Muscle layer of colon (tissue), 2 donors: ENCODE measurements at regions not wholly inside any gene's neighbourhood (a gene's known extent, or its start where the extent isn't known, plus 50 kb on each side); places are given as distances from the start of the nearest gene placed in this dataset.
"Not testable (repeated sequence)": the region's sequence is repeated elsewhere in the genome, so short reads cannot be mapped to it uniquely, and the experiment has no call there.

ENCODE experiments used
- H3K27ac ChIP-seq: one replicate; pipeline ENCODE4 v1.7.0; 2013; ENCODE audit warnings: low read depth, mild to moderate bottlenecking, low read length, moderate library complexity
- H3K27me3 ChIP-seq, 2 donors: one replicate each; pipeline ENCODE4 v1.7.0; 2013; ENCODE audit warnings: low read length in 2 of 2, mild to moderate bottlenecking in 2 of 2; ENCODE audit not compliant: insufficient read depth in 2 of 2, control insufficient read depth in 1 of 2
- H3K36me3 ChIP-seq: one replicate; pipeline ENCODE4 v1.7.0; 2013; ENCODE audit warnings: mild to moderate bottlenecking, low read length; ENCODE audit not compliant: insufficient read depth
- H3K4me1 ChIP-seq: one replicate; pipeline ENCODE4 v1.7.0; 2013; ENCODE audit warnings: mild to moderate bottlenecking, low read length; ENCODE audit not compliant: insufficient read depth
- H3K4me3 ChIP-seq, 2 donors: one replicate each; pipeline ENCODE4 v1.7.0; 2013; ENCODE audit warnings: low read length in 2 of 2, low read depth in 1 of 2, mild to moderate bottlenecking in 1 of 2, moderate library complexity in 1 of 2
- H3K9ac ChIP-seq: one replicate; pipeline ENCODE4 v1.7.0; 2013; ENCODE audit warnings: low read length
- H3K9me3 ChIP-seq: one replicate; pipeline ENCODE4 v1.7.0; 2013; ENCODE audit warnings: mild to moderate bottlenecking, low read length
- donor health status: abdominal sarcoma.
- donor health status: Adenocarcinoma of cecum.

GRCh38 chrX:41026702-41027078, 58.6 kb upstream of the USP9X start:
- peaks cover 3 to 16% of the 10 kb centered on the region in 2 donors for H3K27me3 ChIP-seq
- H3K36me3 ChIP-seq: no peaks in the 10 kb centered on the region
- H3K27ac ChIP-seq: no peak overlapping the region

GRCh38 chrX:41029332-41029731, 55.9 kb upstream of the USP9X start:
- Histone ChIP-seq H3K4me3 (no peak overlapping the region), H3K9ac (no peak overlapping the region), H3K27ac (no peak overlapping the region), H3K4me1 (no peaks in the 10 kb centered on the region), H3K27me3 (peaks cover 3 to 16% of the 10 kb centered on the region in 2 donors), H3K9me3 (no peaks in the 10 kb centered on the region), H3K36me3 (no peaks in the 10 kb centered on the region)

More at GRCh38 chrX:41026702-41027078, 58.6 kb upstream of the USP9X start:
- Histone ChIP-seq H3K9ac (no peak overlapping the region), H3K4me3 (no peak overlapping the region), H3K9me3 (no peaks in the 10 kb centered on the region), H3K4me1 (no peaks in the 10 kb centered on the region)

GRCh38 chrX:41031256-41031967, 53.8 kb upstream of the USP9X start:
- H3K36me3 ChIP-seq: no peaks in the 10 kb centered on the region
- peaks cover 3 to 10% of the 10 kb centered on the region in 2 donors for H3K27me3 ChIP-seq
- no peak overlapping the region for H3K9ac ChIP-seq
- no peak overlapping the region for H3K4me3 ChIP-seq
- H3K27ac ChIP-seq: no peak overlapping the region
- H3K9me3 ChIP-seq: no peaks in the 10 kb centered on the region
- no peaks in the 10 kb centered on the region for H3K4me1 ChIP-seq

GRCh38 chrX:41033299-41033698, 51.9 kb upstream of the USP9X start:
- Histone ChIP-seq H3K9ac (no peak overlapping the region), H3K4me3 (no peak overlapping the region), H3K4me1 (no peaks in the 10 kb centered on the region), H3K9me3 (no peaks in the 10 kb centered on the region), H3K27ac (no peak overlapping the region), H3K36me3 (no peaks in the 10 kb centered on the region), H3K27me3 (peaks cover 0 to 10% of the 10 kb centered on the region in 2 donors)

GRCh38 chrX:41034902-41035301, 50.3 kb upstream of the USP9X start:
- H3K36me3 ChIP-seq, H3K27ac ChIP-seq, H3K27me3 ChIP-seq, H3K9me3 ChIP-seq, H3K4me3 ChIP-seq, H3K9ac ChIP-seq, H3K4me1 ChIP-seq: not testable (repeated sequence)
